NCI-H1694 treated with DMSO at 0.1 percent for 48 hours (cell line): ENCODE measurements at regions not wholly inside any gene's neighbourhood (a gene's known extent, or its start where the extent isn't known, plus 50 kb on each side); places are given as distances from the start of the nearest gene placed in this dataset.

Source experiments
- DNase-seq: peaks from one replicate; lab custom pipeline; 2025; lab: John Stamatoyannopoulos, UW

DNA sequence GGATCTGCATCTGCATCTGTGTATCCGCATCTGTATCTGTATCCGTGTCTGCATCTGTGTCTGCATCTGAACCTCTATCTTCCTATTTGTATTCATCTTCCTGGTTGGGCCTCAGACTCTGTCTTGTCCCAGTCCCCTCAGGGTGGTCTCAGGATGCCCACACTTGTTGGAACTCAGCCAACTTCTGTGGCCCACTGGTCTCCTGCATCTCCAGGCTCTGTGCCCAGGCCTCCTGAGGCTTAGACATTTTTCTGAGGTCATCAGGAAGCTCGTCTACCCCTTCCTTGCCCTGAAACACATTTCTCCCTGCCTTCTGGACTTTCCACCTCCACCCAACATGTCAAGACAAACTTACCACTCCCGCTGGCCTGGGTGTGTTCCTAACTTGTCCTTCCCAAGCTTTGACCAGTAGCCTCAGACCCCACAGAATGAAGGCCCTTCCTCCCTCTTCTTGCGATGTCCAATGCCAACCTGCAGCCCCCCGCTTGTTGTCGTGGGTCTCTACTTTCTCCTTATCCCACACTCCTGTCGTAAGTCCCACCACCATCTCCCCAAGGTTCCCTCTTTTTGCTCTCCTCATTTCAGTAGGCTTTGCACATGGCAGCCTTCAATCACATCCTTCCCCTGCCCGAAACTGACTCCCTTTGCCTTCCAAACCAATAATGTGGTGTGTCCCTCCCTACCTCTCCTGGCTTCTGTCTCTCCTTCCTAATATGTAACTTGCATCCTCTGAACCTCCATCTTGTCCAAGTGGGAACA, 176.5 kb downstream of the DLL1 start:
- DNase-seq: no peak

DNA sequence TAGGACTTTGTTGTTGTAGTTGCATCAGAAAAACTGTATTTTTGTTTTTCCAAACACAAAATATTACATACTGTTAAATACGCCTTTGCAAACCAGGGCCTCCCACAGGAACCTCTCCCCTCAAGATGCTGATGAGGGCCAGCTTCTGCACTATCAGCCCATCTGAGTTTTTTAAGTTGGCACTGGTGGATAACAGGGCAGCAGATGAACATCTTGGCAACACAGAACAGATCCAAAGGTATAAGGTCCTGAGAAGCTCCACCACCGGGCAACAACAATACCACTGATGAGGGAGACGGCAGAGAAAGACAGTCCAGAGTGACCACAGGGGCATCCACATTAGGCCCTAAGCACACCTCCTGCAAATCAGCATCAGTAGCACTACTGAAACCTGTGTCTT, 177.7 kb downstream of the DLL1 start:
- DNase-seq: no peak

DNA sequence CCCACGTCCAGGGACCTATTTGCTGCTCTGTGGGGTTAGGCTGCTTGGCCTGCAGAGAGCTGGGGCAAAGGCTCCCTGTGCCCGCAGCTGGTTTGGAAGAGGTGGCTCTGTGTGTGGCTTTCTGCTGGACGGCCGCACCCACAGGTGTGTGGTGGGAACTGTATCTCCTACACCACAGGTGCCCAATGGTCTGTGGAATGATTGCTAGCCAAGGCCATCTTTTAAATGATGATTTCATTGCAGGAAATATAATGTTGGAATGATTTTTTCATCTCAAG, 178.4 kb downstream of the DLL1 start:
- DNase-seq: no peak

DNA sequence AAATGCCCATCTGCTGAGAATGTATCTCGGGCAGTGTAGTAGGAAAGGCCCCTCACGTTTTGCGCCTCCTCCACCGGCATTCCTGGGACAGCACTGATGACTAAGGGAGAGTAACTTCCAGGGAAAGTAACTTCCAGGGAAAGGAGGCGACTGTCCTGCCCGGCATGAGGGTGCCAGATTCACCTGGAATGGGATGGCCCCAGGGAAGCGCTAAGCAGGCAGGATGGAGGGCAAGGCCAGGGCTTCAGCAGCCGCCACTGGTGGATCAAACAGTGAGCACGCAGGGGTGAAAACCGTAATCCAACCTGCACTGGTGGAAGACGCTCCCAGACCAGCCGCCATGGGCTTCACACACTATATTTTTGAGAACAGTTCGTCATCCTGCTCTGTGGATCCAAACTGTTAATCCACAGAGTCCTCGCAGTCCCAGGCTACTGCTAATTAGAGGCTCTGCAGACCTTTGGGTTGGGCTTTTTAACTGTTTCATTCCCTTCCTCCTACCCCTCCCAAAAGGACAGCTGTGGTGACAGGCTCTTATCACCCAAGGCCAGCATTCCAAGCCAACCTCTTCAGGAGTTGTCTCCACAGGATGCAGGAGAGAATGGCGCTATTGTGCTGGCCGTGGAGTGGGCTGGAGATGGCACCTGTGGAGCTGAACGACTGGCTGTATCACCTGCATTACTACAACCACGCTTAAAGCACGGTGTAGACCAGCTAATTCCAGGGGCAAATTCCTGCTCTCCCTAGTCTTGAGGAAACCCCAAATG, 178.9 kb downstream of the DLL1 start:
- no peak for DNase-seq

DNA sequence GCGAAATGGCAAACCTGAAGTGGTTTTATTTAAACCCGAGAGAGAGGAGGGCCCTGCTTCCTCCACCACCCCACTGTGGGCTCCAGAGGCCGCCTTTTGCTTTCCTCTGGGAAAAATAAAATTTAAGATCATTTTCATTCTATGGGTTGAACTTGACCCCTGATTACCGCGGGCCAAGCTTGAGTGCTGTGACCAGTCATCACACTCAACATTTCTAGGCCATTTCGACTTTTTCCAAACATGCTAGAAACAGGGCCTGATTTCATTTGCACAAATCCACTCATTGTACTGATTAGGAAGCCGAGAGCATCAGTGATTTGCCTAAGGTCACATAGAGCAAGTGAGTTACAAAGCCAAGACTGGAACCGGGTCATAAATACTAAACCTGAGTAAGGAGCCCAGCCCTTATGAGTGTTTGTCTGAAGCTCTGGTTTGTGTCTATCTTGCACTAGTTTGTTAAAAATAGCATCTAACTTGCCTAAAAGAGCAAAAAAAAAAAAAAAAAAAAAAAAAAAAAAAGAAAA, 179.7 kb downstream of the DLL1 start:
- no peak for DNase-seq

DNA sequence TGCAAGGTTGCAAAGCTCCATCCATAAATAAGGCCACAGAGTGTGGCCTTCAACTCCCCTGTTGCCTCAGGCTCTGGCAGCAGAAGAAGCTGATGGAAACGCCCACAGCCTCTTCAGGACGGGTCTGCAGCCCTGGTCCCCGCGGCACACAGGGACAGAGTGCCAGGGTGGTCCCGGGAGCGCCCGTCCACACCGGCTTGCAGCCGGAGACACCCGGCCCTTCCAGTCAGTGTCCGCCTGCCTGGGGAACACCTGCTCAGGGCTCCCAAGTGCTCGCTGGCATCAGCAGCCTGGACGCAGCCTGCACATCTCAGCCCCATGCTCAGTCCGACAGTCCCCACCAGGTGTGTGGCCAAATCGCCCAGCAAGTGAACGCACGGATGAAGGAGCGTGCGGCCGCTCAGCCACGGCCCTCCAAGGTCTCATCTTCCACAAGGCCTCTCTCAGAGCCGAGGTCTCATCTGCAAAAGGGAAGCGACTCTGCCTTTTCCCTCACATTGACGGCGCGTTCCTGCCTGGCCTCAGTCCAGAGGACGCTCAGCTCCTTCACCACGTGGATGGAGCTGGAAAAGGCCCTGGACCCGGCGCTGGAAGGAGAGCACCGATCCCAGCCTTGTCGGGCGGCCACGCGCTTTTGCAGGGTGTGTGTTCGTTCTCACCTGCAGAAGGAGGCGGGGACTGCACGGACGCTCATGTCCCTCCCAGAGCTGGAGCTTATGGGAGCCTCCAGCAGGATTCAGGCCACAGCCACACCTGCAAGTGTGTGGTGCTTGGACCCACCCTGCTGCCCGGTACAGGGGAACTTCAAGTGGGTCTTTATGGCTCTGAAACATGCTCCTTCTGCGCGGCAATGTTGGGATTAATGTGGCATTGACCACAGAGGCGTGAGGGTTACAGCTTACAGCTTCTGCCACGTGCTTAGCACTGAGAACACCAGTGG, 180.4 kb downstream of the DLL1 start:
- no peak for DNase-seq

DNA sequence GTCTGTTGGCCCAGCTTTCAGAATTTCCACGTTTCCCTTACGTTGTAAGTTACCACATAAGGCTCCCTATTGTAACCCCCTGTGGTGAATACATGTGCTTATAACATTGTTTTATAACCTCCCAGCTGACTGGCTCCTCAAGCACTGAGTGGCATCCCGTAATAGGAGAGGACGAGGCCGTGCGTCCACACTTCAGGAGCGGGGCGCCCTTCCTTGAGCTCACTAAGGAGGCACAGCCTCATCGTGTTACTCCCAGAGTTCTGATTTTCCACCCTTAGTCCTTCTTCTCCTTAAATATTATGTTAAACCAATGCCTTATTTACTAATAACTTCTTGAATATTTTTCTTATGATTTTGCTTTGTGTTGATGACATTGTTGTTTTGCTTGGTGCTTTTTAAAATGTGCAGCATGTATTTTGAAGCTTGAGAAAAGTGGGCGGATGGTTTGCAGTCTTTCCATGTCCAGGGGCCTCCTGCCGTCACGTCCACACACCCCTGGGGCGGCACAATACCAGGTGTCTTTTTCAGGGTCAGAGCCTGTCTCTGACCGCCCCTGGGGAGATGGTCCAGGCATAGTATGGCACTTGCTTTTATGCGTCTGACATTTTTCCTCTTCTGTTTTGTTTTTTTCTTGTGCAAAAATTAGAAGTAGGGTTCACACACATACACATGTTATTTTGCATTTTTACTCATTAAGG, 181.8 kb downstream of the DLL1 start:
- no peak for DNase-seq

DNA sequence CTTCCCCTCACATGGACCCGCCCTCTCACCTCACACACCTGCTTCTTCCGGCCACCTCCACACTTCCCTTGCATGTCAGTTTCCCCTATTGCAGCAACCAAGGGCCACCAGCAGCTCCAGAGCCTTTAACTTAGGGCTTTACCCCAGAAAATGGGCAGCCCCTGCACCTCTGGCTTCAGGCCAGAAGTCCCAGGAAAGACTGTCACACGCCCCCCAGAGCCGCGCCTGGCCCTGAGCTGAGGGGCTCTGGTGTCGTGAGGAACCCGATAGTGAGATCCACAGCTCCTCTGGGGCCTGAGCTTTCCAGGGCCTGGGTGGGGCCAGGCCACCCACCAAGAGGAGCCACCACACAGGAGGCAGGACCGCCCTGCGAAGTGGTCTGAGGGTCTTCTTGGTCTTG, 182.4 kb downstream of the DLL1 start:
- DNase-seq: no peak

DNA sequence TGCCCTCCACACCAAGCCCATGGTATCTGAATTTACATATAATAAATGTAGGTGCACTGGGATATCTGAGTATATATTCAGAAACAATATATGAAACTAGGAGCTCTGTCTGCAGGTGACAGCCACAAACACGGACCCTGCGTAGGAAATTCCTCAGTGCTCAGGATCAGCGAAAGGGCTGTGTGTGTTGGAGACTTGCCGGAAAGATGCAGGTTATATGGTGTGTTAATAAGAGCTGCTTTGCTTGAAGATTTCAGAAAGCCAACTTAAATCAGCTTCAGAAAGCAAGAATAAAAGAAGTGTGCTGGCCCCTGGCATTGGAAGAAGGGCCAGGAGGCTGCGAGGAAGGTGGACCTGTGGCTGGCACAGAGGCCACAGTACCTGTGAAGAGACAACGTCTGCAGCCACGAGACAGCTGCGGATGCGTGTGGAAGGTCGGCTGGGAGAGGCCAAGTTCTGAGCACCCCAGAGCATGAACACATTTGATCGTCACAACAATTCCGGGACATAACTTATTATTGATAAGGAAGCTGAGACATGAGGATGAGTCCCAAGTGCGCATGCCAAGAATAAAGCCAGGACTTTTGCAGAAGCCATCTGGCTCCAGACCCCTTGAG, 183.2 kb downstream of the DLL1 start:
- DNase-seq: no peak

DNA sequence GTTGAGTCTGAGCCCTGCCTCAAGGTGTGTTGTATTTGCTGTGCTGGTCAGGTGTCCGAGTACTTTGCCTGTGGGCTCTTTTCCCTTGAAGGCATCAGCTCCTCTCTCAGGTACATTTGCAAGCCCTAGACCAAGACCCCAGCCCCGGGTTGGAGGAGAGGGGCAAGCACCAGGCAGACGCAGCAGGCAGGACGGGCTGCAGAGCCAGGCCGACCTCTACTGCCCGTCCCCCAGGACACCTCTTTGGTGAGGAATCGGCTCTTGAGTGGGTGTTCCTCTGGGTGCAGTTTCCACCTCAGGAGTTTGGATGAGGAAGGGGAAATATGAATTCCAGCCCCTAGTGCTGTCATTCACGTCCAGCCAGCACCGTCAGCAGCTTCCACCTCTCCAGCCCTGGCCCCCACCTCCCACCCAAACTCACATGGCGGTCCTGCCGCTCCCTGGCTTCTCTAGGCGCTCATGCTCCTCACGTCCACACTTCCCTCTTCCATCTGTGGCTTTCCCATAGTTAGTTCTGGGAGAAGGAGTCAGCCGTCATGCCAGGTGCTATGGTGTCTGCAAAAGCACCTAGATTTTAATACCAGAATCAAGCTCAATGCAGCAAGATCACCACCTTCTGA, 183.9 kb downstream of the DLL1 start:
- DNase-seq: no peak

DNA sequence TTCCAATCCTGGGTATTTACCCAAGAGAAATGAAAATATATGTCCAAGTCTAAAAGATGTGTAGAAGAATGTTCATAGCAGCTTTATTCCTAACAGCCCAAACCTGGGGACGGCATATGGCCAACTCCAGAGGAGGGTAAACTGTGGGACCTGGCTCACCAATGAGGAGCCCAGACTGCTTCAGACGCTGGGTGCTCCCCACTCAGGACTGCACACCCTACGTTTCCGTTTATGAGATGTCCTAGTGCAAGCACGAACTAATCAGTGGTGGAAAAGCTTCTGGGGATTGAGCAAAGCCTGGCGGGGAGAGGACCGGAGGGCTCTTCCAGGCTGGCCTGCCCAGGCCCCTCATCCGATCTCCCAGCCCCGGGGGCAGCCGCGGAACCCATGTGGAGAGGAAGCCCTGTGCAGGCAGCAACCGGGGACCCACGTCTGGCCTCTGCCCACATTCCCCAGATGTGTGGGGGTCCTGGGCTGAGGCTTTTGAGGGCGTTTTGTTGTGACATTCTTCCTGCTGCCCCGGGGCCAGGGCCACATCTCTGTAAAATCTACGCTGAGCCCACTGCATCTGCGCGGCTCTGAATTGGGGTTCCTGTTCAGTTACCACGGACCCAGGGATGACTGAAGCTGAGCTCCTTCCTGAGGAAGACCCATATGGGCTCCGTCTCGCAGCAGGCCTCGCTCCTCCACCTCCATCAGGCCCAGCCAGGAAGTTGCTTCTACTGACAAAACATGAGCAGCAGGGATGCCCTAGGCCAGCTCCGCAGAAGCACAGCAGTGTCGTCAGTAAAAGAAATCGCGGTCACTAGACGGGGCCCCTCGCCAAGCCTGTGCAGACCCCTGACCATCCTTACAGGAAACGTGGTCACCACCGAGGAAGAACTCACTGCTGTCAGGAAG, 188.0 kb downstream of the DLL1 start:
- DNase-seq: no peak

DNA sequence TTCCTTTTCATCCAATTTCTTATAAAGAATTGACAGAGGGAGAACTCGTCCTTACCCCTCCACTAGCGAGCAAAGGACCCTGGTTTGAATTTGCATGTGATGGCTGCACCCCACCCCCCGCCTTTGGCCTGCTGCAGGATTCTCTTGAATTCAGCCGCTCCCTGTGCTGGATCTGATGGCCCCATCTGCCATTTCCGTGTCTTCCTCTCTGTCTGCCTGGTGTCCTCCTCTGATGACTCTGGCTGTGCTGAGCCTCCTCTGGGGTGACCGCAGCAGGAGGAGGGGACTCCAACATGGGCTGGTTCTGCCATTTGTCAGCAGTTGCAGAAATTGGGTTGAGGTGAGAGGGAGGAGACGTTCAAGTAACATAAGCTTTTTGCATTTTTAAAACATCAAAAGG, 188.8 kb downstream of the DLL1 start:
- DNase-seq: no peak

DNA sequence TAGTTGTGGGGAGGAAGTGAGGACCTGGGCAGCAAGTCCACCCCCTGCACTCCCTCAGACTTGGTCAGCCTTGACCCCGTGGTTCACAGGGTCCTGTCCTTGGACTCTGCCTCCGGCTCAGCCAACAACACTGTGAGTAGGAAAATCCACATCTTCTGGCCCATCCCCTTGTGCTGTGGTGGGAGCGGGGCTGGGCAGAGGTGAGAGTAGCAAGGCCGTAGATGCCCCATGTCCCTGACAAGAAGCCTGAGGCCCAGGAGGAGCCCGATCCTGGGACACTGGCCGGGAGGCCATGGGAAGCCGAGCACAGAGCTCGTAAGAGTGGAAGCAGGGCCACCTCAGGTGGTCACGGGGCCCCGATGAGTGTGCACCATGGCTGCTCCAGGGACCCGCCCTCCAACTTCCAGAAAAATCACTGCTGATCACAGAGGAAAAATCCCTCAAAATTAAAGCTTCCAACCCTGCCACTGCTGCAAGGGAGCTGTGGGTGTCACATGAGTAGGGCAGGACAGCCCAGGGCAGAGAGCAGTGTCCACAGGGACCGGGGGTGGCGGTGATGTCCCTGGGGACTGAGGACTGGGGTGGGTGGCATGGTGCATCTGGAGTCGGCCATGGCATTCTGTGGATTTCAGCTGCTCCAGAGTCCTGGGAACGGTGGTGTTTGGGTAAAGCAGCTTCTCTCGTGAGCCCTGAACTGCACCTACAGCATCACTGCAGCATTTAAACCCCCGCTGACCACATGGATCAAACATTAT, 189.4 kb downstream of the DLL1 start:
- no peak for DNase-seq

DNA sequence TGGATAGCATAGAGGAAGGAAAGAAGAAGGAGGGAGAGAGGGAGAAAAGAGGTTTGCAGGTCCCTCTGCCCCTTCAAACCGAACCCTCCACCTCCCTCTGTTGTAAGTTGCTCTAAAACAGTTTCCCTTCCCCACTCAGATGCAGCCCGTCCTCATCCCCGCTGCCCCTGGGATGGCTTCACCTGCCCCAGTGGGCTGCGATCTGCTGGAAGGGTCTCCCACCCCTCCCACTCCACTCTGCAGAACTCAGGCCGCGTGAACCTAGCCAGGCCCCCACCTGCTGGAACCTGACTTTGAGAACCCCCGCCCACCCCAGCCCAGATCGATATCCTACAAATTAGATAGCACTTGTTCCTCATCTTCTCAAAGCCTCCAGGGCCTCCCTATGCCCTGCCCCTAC, 190.8 kb downstream of the DLL1 start:
- DNase-seq: no peak

DNA sequence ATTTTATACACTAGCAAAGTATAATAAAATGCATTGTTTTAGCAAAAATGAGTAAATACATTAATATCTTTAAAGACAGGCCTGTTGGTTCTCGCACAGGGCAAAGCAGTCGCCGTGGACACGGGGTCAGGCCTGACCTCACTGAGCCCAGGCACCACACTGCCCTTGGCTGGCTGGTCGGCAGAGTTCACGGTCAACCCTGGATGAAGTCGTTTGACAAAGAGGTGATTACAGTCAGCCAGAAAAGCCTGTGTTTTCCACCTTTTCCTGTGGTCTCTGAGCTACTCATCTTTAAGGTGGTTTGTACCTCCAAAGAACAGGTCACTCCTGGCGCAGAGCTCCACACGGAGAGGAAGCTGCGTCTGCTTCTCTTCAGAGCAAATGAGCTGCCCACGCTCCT, 191.5 kb downstream of the DLL1 start:
- DNase-seq: no peak

DNA sequence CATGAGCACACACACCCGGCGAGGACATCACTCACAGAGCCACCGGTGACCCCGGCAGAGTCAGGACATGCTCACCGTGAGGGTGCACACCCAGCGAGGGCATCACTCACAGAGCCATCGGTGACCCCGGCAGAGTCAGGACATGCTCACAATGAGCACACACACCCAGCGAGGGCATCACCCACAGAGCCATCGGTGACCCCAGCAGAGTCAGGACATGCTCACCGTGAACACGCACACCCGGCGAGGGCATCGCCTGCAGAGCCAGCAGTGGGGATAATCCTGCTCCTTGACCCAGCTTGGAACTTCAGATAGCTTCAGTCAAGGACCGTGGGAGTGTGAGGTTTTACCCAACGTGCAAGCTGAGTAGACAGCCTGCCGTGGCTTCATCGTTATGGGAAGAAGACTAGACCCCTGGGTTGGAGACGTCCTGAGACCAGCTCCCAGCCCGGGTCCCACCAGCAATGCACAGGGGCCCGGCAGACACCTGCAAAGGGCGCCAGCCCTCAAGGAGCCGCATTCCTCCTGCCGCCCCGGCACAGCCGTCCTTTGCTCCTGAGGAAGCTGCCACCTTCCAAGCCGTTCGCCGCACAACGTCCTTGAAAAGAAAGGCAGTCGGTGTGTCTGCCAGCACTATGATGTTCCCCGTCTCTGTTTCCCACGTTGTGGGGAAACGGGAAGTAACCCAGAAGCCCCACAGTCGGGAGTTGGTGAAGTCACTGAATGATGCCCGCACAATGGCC, 192.3 kb downstream of the DLL1 start:
- no peak for DNase-seq

DNA sequence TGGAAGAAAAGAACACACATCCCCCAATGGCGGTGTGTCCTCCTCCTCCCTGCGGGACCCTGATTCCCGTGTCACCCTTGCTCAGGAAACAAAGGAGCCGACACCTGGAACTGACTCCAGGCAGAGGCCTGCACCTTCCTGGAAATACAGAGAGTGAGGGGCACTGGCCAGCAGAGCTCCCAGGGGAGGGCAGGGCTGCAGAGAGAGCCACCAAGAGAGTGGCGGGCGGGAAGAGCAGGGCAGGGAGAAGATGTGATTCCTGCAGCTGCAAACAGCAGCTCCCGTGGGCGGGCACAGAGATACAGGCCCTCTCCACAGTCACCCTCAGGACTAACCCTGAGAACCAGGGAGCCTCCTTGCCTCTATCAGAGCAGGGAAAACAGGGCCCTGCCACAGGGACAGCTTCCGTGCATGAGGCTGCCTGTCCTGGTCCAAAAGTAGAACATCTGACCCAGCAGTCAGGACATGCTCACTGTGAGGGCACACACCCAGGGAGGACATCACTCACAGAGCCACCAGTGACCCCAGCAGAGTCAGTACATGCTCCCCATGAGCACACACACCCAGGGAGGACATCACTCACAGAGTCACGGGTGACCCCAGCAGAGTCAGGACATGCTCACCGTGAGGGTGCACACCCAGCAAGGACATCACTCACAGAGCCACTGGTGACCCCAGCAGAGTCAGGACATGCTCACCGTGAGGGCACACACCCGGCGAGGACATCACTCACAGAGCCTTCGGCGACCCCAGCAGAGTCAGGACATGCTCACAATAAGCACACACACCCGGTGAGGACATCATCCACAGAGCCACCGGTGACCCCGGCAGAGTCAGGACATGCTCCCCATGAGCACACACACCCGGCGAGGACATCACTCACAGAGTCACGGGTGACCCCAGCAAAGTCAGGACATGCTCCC, 193.1 kb downstream of the DLL1 start:
- DNase-seq: no peak
